ENCODE measurements at regions not wholly inside any gene's neighbourhood (a gene's known extent, or its start where the extent isn't known, plus 50 kb on each side); places are given as distances from the start of the nearest gene placed in this dataset.
A peak's percentile ranks its signal among the peaks of the same experiment; 100 is the strongest.
"Not testable (repeated sequence)": the region's sequence is repeated elsewhere in the genome, so short reads cannot be mapped to it uniquely, and the experiment has no call there.

DNA sequence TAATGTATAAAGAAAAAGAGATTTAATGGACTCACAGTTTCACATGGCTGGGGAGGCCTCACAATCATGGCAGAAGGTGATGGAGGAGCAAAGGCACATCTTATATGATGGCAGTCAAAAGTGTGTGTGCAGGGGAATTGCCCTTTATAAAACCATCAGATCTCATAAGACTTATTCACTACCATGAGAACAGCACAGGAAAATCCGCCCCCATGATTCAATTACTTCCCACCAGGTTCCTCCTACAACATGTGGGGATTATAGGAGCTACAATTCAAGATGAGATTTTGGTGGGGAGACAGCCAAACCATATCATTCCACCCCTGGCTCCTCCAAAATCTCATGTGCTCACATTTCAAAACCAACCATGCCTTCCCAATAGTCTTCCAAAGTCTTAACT, 82.5 kb upstream of the ANKRD1 start:
- DNase-seq = not testable (repeated sequence)

DNA sequence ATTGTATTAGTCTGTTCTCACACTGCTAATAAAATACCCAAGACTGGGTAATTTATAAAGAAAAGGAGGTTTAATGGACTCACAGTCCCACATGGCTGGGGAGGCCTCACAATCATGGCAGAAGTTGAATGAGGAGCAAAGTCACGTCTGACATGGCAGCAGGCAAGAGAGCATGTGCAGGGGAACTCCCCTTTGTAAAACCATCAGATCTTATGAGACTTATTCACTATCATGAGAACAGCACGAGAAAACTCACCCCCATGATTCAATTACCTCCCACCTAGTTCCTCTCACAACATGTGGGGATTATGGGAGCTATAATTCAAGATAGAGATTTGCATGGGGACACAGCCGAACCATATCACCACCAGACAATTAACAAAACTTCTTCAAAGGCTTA, 84.4 kb upstream of the ANKRD1 start:
- not testable (repeated sequence) for DNase-seq

- DNase-seq = peak; percentile 76
Observed at GRCh38 chr10:91006001-91006751, 85.3 kb upstream of the ANKRD1 start.

GRCh38 chr10:91006752-91007346, 86.0 kb upstream of the ANKRD1 start:
- DNase-seq = no peak

DNA sequence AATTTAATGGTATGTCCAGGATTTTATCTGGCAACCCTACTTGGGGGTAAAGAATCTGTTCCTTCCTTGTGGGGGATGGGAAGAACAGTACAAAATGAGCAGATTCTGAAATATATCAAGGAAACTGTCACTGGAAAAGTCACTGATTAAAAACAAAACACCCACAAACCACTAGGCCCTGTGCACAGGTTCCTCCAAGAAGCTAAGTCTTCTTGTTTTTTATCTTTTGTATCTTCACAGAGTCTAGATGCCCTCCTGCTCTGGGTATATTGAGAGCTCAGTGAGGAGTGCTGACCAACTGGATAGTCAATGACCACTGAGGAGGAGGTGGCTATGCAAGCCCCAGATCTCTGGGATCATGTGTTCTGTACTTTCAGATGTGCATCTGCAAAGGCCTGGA, 86.8 kb upstream of the ANKRD1 start:
- no peak for DNase-seq

DNA sequence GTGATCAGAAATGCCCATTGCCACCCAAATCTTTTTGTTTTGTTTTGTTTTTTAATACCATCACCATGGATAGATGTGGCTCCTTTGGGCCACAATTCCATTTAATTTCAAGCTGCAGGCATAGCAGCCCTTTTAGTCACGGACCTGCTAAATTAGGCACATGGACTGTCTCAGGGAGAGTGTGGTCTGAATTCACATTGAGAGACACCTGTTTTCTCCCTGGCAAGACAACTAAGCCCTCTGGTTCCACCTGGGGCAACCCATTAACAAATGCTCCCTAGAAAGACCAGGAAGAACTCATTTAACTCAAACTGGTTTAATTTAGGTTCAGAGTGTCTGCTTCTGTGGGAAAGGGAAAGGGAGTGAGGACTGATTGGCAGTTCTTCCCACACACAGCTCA, 88.2 kb upstream of the ANKRD1 start:
- DNase-seq = no peak

DNA sequence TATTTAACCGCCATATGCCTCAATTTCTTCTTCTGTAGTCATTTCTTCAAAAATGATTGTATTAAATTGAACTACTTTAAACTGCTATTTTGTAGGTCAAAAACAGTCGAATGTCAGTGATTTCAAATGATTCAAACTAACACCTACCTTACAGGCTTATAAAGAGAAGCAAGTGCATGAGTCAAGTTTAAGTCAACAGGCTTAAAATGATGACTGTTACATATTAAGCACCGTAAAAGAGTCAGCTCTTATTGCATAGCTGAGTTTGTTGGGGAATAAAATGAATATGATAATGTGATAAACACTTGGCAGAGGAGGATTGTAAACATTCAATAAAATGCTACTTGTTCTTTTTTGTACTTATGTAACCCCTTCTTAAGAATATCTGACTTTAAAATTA, 90.1 kb upstream of the ANKRD1 start:
- no peak for DNase-seq

DNA sequence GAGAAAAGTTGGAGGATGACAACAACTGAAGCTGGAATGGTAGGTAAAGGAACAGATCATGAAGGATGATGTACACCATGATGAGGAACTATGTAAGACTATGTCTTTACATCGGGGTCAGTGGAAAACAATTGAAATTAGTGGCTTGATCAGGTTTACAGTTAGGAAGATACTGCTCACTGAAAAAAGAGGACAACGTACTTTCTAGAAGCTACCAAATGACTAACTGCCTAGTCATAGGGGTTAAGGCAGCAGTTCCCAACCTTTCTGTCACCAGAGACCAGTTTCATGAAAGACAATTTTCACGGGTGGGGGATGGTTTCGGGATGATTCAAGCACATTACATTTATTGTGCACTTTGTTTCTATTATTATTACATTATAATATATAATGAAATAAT, 91.6 kb upstream of the ANKRD1 start:
- DNase-seq = no peak

GRCh38 chr10:91013985-91014384, 93.1 kb upstream of the ANKRD1 start:
- no peak for DNase-seq

DNA sequence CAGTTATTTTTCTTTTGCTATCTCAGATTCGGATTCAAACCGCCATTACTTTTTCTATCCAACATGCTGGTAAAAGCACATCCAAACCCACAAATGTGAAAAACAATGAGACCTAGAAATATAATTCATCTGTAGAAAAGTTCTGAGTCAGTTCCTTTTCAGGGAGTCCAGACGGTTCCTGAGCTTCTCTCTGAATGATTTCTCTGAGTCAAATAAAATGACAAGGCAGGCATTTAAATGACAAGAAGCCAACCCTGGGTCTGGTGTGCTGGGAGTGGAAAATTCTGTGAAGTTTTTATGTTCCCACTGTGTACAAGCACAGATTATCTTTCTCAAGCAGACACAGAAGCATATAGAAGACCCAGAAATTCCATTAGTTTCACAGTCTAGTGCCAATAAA, 96.3 kb upstream of the ANKRD1 start:
- DNase-seq = no peak

DNA sequence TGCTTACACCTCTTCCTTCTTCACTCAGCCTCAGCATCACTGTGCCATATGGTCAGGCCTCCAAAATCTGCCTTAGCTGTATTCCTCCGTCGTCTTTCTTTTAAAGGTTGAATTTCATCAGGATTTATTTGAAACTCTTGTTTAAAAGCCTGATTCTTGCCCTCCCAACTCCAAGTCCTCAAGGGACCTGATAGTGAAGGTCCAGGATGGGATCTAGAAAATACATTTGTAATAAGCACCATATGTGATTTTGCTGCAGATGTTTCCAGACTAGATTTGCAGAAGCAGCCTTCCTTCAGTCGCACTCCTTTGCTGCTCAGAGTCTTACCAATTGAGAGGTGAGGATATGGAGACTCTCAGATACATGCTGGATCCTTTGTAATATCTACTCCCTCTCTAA, 101.0 kb upstream of the ANKRD1 start:
- DNase-seq = no peak

GRCh38 chr10:91022390-91022789, 101.5 kb upstream of the ANKRD1 start:
- no peak for DNase-seq

DNA sequence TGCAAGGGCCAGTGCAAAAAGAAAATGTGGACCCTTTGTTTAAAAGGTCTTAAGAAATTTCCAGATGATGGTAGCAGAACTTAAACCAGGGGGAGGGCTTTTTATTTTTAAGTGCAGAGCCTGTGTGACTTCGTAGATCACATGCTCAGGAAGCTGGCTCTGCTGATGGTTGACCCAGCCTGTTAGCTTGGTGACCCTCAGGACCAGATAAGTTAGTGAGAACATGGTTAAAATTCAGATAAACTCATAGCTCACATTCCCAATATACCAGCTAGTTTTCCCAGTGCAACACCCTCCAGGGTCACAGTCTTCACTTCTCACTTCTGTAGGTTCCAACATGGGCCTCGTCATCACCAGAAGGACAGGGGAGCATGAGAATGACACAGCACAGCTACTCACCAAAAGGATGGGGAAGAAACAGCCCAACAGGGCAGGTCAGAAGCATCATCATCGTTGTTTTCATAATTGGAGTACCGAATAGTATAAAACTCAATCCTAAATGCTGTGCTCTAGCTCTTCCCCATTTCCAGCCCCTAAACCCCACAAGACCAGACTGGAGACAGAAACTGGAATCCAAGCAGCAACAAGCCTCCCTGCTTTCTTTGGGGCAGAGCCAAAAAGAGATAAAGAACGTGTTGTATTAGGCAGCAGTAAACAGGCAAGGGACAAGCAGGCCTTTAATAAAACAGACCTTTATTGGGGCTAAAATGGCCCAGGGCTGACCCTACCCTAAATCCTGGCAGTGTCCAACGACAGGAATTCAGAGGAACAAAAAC, 102.2 kb upstream of the ANKRD1 start:
- peak; percentile 45 for DNase-seq

- DNase-seq = peak; percentile 45
Observed at GRCh38 chr10:91023700-91024398, 103.0 kb upstream of the ANKRD1 start.

- DNase-seq = no peak
Observed at GRCh38 chr10:91024541-91024940, 103.7 kb upstream of the ANKRD1 start.

- DNase-seq = no peak
Observed at GRCh38 chr10:91032611-91033206, 111.8 kb upstream of the ANKRD1 start.

- DNase-seq = no peak
Observed at GRCh38 chr10:91033324-91033950, 112.5 kb upstream of the ANKRD1 start.

DNA sequence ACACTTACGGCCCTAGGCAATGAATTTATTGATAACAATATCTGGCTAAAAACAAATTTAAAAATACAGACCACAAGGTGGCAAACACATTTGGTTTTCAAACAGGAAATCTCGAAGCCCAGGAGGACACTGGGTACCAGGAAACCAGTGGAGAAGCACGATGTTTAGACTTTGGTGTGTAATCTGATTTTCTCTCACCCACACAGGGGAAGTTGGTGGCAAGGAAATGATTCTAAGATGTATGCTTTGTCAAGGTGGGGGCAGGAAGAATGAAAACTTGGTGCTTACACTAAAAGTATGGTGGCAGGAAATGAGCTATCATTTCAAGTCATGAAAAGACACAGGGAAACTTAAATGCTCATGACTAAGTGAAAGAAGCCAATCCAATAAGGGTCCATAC, 113.2 kb upstream of the ANKRD1 start:
- DNase-seq = no peak

- DNase-seq = peak; percentile 71
Observed at GRCh38 chr10:91034494-91035159, 113.7 kb upstream of the ANKRD1 start.

- no peak for DNase-seq
Observed at GRCh38 chr10:91035650-91036292, 114.9 kb upstream of the ANKRD1 start.

GRCh38 chr10:91036807-91037411, 116.0 kb upstream of the ANKRD1 start:
- DNase-seq = no peak
